ENCODE measurements at regions not wholly inside any gene's neighbourhood (a gene's known extent, or its start where the extent isn't known, plus 50 kb on each side); places are given as distances from the start of the nearest gene placed in this dataset.

DNA sequence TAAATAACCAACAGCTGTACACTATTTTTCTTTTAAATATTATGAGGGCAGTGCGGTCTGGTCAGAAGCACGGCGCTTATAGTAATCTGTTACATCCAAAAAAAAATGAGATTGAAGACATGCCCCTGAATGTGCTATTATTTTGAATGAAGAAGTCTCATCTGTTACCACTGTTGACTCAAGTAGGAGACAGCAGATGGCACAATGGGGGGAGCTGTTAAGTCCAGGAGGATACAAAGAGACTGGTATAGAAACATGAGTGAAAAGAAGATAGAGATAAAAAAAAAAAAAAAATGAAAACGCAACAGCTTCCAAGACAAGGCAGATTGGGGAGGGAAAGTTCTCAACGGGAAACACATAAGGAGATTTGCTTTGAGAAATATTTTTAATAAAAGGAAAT is 425.5 kb upstream of the PKDCC start:
- H3K27me3 ChIP-seq (ENCODE audit: control insufficient read depth, insufficient read depth, low read length), result no peaks in the 10 kb centered on the region
- no peak overlapping the region for H3K9ac ChIP-seq (ENCODE audit: low read length)
- no peaks in the 10 kb centered on the region for H3K36me3 ChIP-seq (ENCODE audit: control insufficient read depth, insufficient read depth, low read length)
- H3K4me1 ChIP-seq (ENCODE audit: control insufficient read depth, insufficient read depth, low read length), result no peaks in the 10 kb centered on the region
- no peak overlapping the region for H3K4me3 ChIP-seq (ENCODE audit: low read length)
- H3K27ac ChIP-seq (ENCODE audit: low read depth, low read length), result no peak overlapping the region

DNA sequence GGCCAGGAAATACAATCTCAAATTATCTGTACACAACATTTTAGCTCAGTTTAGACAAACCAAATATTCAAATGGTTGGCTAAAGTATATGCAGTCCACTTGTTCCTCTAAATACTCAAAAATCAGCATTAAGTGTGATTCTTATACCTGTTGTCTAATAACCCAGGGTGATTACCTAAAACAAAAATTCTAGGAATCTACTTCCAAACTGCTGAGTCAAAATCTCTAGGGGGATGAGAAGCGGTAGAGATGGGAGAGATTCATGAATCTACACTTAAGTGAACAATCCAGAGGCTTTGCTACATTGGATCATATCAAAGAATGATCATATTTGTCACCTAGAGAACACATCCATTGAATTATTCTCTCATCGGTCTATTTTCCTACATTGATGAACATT is 420.9 kb upstream of the PKDCC start:
- no peaks in the 10 kb centered on the region for H3K36me3 ChIP-seq (ENCODE audit: control insufficient read depth, insufficient read depth, low read length)
- H3K9ac ChIP-seq (ENCODE audit: low read length), result no peak overlapping the region
- no peak overlapping the region for H3K4me3 ChIP-seq (ENCODE audit: low read length)
- no peaks in the 10 kb centered on the region for H3K4me1 ChIP-seq (ENCODE audit: control insufficient read depth, insufficient read depth, low read length)
- H3K27me3 ChIP-seq (ENCODE audit: control insufficient read depth, insufficient read depth, low read length), result no peaks in the 10 kb centered on the region
- H3K27ac ChIP-seq (ENCODE audit: low read depth, low read length), result no peak overlapping the region

DNA sequence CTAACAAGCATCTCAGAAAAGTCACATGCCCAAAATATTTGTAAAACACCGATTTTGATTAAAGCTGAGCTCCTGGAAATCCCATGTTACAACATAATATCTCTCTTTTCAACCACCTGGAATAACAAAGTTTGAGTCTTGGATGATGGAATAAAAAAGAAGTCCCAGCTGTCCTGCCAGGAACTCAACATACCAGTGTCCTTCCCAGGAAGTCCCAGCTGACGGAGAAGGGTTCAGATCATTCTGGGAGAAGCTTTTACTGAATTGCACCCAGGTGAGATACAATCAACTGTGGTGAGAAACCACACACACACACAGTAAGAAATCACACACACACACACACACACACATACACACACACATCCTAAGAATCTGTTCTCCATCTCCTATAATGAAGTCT is 413.1 kb upstream of the PKDCC start:
- H3K36me3 ChIP-seq (ENCODE audit: control insufficient read depth, insufficient read depth, low read length), result no peaks in the 10 kb centered on the region
- no peak overlapping the region for H3K27ac ChIP-seq (ENCODE audit: low read depth, low read length)
- no peaks in the 10 kb centered on the region for H3K4me1 ChIP-seq (ENCODE audit: control insufficient read depth, insufficient read depth, low read length)
- H3K4me3 ChIP-seq (ENCODE audit: low read length), result no peak overlapping the region
- H3K9ac ChIP-seq (ENCODE audit: low read length), result no peak overlapping the region
- no peaks in the 10 kb centered on the region for H3K27me3 ChIP-seq (ENCODE audit: control insufficient read depth, insufficient read depth, low read length)

DNA sequence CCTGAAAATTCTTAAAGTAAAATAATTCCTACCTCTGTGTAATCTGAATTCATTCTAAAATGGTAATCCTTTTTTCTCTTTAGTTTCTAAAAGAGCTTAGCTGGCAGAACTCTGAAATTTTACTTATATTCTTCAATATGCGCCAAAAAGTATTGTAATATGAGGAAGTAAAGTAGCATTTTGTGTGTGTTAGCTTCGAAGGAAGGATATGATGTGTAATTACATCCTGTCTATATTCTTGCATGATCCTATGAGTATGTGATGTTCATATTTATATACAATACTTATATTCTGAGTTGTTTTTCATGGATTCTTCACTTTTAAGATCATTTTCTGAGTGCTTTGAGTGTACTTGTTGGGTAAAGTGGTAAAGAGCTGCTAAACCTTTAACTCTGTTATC is 402.9 kb upstream of the PKDCC start:
- no peaks in the 10 kb centered on the region for H3K4me1 ChIP-seq (ENCODE audit: control insufficient read depth, insufficient read depth, low read length)
- H3K4me3 ChIP-seq (ENCODE audit: low read length), result no peak overlapping the region
- no peak overlapping the region for H3K27ac ChIP-seq (ENCODE audit: low read depth, low read length)
- H3K9ac ChIP-seq (ENCODE audit: low read length), result no peak overlapping the region
- no peaks in the 10 kb centered on the region for H3K36me3 ChIP-seq (ENCODE audit: control insufficient read depth, insufficient read depth, low read length)
- no peaks in the 10 kb centered on the region for H3K27me3 ChIP-seq (ENCODE audit: control insufficient read depth, insufficient read depth, low read length)

DNA sequence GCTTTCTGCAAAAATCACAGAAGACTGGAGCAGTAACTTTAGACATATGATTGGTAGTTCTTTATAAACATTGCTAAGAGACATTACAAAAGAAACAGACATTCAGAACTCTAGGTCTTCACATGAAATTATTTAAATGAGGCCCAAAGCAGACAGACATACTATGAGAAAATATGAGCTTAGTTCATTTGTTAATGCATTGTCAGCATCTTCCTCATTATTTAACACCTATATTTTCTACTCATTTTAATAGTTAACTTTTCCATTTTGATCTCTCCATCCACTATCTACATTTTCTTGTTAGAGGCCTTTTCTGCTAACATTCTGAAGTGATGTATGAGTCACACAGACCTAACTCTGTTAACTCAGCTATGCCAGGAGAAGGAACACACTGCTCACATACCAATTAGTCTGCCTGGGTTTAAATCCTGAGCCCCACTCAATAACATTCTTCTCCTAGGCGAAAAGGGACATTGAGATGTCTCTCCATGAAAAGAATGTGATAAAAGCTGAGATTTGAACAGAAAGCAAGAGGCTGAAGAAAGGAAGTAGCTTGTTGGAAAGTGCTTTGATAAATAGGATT is 400.3 kb upstream of the PKDCC start:
- Histone ChIP-seq H3K4me1 (ENCODE audit: control insufficient read depth, insufficient read depth, low read length) (no peaks in the 10 kb centered on the region), H3K36me3 (ENCODE audit: control insufficient read depth, insufficient read depth, low read length) (no peaks in the 10 kb centered on the region), H3K4me3 (ENCODE audit: low read length) (no peak overlapping the region), H3K9ac (ENCODE audit: low read length) (no peak overlapping the region), H3K27me3 (ENCODE audit: control insufficient read depth, insufficient read depth, low read length) (no peaks in the 10 kb centered on the region), H3K27ac (ENCODE audit: low read depth, low read length) (no peak overlapping the region)

DNA sequence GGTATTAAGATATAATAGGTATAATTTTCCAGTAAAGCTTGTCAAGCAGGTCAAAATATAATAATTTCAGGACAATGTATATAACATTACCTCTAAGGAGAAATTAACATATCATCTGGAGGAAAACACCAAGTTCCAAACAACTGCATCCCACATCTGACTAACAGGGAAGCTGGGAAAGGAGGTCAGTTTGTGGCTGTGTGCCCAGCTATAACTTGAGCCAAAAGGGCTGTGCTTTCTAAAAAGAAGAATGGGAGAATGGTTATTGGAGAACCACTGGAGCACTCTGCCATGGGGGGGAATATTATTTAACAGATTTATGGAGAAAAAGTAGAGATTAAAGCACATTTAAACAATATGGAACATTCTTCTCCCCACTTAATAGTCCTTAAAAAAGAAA is 390.6 kb upstream of the PKDCC start:
- no peaks in the 10 kb centered on the region for H3K27me3 ChIP-seq (ENCODE audit: control insufficient read depth, insufficient read depth, low read length)
- no peak overlapping the region for H3K27ac ChIP-seq (ENCODE audit: low read depth, low read length)
- H3K4me1 ChIP-seq (ENCODE audit: control insufficient read depth, insufficient read depth, low read length), result no peaks in the 10 kb centered on the region
- H3K9ac ChIP-seq (ENCODE audit: low read length), result no peak overlapping the region
- no peaks in the 10 kb centered on the region for H3K36me3 ChIP-seq (ENCODE audit: control insufficient read depth, insufficient read depth, low read length)
- H3K4me3 ChIP-seq (ENCODE audit: low read length), result no peak overlapping the region

DNA sequence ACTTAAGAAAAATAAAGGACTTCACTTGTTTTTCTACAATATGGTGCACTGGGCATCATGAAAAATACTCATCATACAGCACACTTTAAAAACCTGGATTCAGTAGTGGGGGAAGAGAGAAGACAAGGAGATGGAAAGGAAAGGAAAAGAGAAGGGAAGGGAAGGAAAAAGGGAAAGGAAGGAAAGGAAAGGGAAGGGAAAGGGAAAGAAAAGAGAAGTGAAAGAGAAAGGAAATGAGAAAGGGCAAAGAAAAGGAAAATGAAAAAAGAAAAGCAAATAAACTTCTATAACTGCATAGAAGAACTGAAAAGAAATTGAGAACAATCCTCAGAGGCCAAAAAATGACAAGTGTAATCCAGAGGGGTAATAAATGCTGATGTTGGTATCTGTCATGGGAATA is 388.1 kb upstream of the PKDCC start:
- H3K27me3 ChIP-seq (ENCODE audit: control insufficient read depth, insufficient read depth, low read length), result no peaks in the 10 kb centered on the region

DNA sequence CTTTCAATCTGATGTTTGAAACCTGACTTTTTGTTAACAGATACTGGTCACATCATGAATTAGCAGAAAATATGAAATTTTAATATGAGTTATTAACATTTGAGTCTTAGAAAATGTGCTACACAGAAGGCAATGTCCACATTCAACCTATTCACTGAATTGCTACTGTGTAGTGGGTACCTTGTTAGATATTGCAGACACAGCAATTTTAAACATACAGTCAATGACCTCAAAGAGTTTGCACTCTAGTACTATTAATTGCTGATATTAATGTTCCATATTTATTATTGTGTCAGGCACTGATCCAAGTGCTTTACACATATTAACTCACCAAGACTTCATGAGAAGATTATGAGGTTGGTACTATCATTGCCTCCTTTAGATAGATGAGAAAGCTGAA is 385.4 kb upstream of the PKDCC start:
- Histone ChIP-seq H3K9ac (ENCODE audit: low read length) (no peak overlapping the region), H3K4me3 (ENCODE audit: low read length) (no peak overlapping the region), H3K36me3 (ENCODE audit: control insufficient read depth, insufficient read depth, low read length) (no peaks in the 10 kb centered on the region), H3K4me1 (ENCODE audit: control insufficient read depth, insufficient read depth, low read length) (no peaks in the 10 kb centered on the region), H3K27ac (ENCODE audit: low read depth, low read length) (no peak overlapping the region), H3K27me3 (ENCODE audit: control insufficient read depth, insufficient read depth, low read length) (no peaks in the 10 kb centered on the region)

More for the DNA sequence above, 388.1 kb upstream of the PKDCC start:
- no peaks in the 10 kb centered on the region for H3K4me1 ChIP-seq (ENCODE audit: control insufficient read depth, insufficient read depth, low read length)
- no peak overlapping the region for H3K4me3 ChIP-seq (ENCODE audit: low read length)
- H3K36me3 ChIP-seq (ENCODE audit: control insufficient read depth, insufficient read depth, low read length), result no peaks in the 10 kb centered on the region
- no peak overlapping the region for H3K27ac ChIP-seq (ENCODE audit: low read depth, low read length)
- H3K9ac ChIP-seq (ENCODE audit: low read length), result no peak overlapping the region

DNA sequence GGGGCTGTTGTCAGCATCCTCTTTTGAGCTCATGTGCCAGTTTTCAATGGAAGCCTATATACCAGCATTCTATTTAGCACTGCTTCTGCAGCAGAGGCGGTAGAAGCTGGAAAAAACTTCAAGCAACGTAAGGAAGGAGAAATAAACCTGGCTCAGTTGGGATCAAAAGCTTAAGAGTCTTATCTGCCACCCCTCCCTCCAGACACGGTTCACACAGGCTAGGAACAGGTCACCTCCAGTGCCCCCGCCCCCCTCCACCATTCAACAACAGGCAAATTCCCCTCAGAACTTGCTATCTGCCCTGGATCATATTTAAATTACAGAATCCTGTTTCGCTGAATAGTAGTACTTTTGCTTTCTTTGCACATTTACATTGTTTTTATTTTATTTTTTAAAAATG is 384.8 kb upstream of the PKDCC start:
- no peak overlapping the region for H3K9ac ChIP-seq (ENCODE audit: low read length)
- no peak overlapping the region for H3K4me3 ChIP-seq (ENCODE audit: low read length)
- H3K36me3 ChIP-seq (ENCODE audit: control insufficient read depth, insufficient read depth, low read length), result no peaks in the 10 kb centered on the region
- no peak overlapping the region for H3K27ac ChIP-seq (ENCODE audit: low read depth, low read length)
- H3K4me1 ChIP-seq (ENCODE audit: control insufficient read depth, insufficient read depth, low read length), result no peaks in the 10 kb centered on the region
- no peaks in the 10 kb centered on the region for H3K27me3 ChIP-seq (ENCODE audit: control insufficient read depth, insufficient read depth, low read length)

DNA sequence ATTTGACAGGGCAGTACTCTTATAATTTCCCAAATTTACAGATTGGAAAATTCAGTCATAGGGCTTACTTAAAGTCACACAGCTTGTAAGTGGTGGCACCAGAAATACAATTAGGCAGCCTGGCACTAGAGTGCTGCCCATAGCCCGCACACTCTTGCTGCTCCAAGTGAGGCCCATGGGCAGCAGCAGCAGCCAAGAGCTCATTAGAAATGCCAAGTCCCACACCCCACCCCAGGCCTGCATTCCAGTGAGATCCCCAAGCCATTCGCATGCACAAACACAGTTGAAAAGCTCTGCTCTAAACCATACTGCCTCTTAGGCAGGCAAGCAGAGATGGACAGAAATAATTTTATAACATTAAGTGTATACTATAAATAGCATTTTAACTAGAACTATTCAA is 379.3 kb upstream of the PKDCC start:
- no peak overlapping the region for H3K27ac ChIP-seq (ENCODE audit: low read depth, low read length)

DNA sequence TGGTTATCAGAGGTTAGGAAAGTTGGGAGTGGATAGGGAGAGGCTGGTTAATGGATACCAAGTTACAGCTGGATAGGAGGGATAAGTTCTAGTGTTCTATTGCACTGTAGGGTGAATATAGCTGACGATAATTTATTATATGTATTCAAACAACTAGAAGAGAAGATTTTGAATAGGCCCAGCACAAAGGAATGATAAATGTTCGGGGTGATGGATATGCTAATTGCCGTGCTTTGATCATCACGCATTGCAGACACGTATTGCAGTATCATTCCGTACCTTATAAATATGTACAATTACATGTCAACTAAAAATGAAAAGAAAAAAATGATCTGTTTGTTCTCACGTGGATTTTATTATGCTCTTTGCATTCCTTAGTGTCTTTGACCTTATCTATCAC is 369.2 kb upstream of the PKDCC start:
- Histone ChIP-seq H3K9ac (ENCODE audit: low read length) (no peak overlapping the region), H3K4me3 (ENCODE audit: low read length) (no peak overlapping the region), H3K4me1 (ENCODE audit: control insufficient read depth, insufficient read depth, low read length) (no peaks in the 10 kb centered on the region), H3K36me3 (ENCODE audit: control insufficient read depth, insufficient read depth, low read length) (no peaks in the 10 kb centered on the region), H3K27ac (ENCODE audit: low read depth, low read length) (no peak overlapping the region), H3K27me3 (ENCODE audit: control insufficient read depth, insufficient read depth, low read length) (no peaks in the 10 kb centered on the region)

More for the DNA sequence above, 379.3 kb upstream of the PKDCC start:
- H3K4me3 ChIP-seq (ENCODE audit: low read length), result no peak overlapping the region
- H3K4me1 ChIP-seq (ENCODE audit: control insufficient read depth, insufficient read depth, low read length), result no peaks in the 10 kb centered on the region
- no peak overlapping the region for H3K9ac ChIP-seq (ENCODE audit: low read length)
- no peaks in the 10 kb centered on the region for H3K36me3 ChIP-seq (ENCODE audit: control insufficient read depth, insufficient read depth, low read length)
- no peaks in the 10 kb centered on the region for H3K27me3 ChIP-seq (ENCODE audit: control insufficient read depth, insufficient read depth, low read length)

DNA sequence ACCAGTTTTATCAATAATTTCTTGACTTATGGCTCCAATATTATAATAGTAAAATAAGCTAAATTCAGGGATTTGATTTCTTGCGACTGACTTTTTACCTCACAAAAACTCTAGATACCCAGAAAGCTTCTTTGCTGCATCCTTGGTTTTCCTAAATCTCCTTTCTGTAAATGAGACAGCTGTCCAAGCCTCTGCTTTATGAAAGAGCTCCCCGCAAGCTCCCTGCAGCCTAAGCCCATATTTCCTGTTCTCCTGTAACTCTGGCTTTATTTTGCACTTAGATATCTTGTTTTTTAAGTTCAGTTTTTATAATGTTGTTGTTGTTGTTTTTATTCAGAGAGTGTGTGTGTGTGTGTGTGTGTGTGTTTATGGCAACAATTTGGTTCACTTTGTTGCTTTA is 361.7 kb upstream of the PKDCC start:
- H3K4me1 ChIP-seq (ENCODE audit: control insufficient read depth, insufficient read depth, low read length), result no peaks in the 10 kb centered on the region
- H3K9ac ChIP-seq (ENCODE audit: low read length), result no peak overlapping the region
- no peaks in the 10 kb centered on the region for H3K36me3 ChIP-seq (ENCODE audit: control insufficient read depth, insufficient read depth, low read length)
- H3K27ac ChIP-seq (ENCODE audit: low read depth, low read length), result no peak overlapping the region
- no peak overlapping the region for H3K4me3 ChIP-seq (ENCODE audit: low read length)
- no peaks in the 10 kb centered on the region for H3K27me3 ChIP-seq (ENCODE audit: control insufficient read depth, insufficient read depth, low read length)

DNA sequence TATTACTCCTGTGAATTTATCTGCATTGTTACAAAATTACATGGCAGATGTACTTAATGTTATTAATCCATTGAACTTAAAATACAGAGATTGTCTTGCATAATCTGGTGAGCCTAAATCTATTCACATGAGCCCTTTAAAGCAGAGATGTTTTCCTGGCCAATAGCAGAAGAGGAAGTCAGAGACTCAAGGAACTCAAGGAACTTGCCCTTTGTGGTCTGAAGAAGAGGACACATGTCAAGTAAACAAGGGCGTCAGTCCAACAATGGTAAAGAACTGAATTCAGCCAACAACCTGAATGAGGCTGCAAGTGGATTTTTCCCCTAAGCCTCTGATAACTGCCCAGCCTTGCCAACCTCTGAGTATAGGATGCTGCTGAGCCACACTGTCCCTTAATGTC is 356.3 kb upstream of the PKDCC start:
- H3K27ac ChIP-seq (ENCODE audit: low read depth, low read length), result no peak overlapping the region
- no peak overlapping the region for H3K9ac ChIP-seq (ENCODE audit: low read length)
- no peak overlapping the region for H3K4me3 ChIP-seq (ENCODE audit: low read length)
- H3K36me3 ChIP-seq (ENCODE audit: control insufficient read depth, insufficient read depth, low read length), result no peaks in the 10 kb centered on the region
- H3K4me1 ChIP-seq (ENCODE audit: control insufficient read depth, insufficient read depth, low read length), result no peaks in the 10 kb centered on the region
- no peaks in the 10 kb centered on the region for H3K27me3 ChIP-seq (ENCODE audit: control insufficient read depth, insufficient read depth, low read length)

Data from rectal smooth muscle tissue (tissue), 1 donor.